ENCODE measurements at regions not wholly inside any gene's neighbourhood (a gene's known extent, or its start where the extent isn't known, plus 50 kb on each side); places are given as distances from the start of the nearest gene placed in this dataset.

GRCh38 chr11:64501500-64502427 is 54.0 kb upstream of the SLC22A11 start:
- DNase-seq = no peak

DNA sequence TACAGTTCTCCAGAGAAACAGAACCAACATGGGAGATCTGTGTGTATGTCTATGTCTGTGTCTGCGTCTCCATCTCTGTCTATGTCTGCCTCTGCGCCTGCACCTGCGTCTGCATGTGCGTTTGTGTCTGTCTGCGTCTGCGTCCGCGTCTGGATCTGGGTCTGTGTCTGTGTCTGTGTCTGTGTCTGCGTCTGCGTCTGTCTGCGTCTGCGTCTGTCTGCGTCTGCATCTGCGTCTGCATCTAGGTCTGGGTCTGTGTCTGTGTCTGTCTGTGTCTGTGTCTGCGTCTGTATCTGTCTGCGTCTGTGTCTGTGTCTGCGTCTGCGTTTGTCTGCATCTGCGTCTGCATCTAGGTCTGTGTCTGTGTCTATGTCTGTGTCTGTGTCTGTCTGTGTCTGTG is 53.1 kb upstream of the SLC22A11 start:
- no peak for DNase-seq

DNA sequence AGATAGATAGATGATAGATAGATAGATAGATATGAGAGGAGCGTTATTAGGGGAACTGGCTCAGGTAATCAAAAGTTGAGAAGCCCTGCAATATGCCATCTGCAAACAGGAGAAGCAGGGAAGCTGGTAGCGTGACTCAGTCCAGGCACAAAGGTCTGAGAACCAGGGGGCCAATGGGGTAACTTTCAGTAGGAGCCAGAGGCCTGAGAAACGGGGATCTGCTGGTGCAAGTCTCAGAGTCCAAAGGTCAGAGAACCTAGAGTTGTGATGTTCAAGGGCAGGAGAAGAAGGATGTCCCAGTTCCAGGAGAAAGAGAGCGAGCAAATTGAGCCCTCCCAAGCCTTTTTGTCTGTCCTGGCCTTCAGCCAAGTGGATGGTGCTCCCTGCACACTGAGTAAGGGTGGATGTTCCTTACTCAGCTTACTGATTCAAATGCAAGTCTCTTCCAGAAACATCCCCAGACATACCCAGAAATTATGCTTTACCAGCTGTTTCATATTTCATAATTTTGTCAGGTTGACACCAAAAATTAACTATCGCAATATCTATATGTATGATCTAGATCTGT is 52.5 kb upstream of the SLC22A11 start:
- no peak for DNase-seq

- DNase-seq = no peak
Measured at GRCh38 chr11:64504999-64505398, 50.7 kb upstream of the SLC22A11 start.
